Caco-2 (cell line): ENCODE measurements at regions not wholly inside any gene's neighbourhood (a gene's known extent, or its start where the extent isn't known, plus 50 kb on each side); places are given as distances from the start of the nearest gene placed in this dataset.

ENCODE experiments used
- BruUV-seq: library from RNA; stranded (reverse); fragments of 400-500 nt; replicated peaks from 2 replicates; lab custom pipeline; 2021; lab: Mats Ljungman, UMichigan
- CTCF ChIA-PET: fragments of 300-600 bp; sonication (Branson Sonifier 250); formaldehyde crosslinking; loops from one replicate; lab custom pipeline; 2022; ENCODE audit warnings: antibody characterized with exemption; lab: Charles Lee
- POLR2A ChIA-PET: fragments of 300-600 bp; sonication (Branson Sonifier 250); formaldehyde crosslinking; loops from one replicate; lab custom pipeline; 2022; ENCODE audit warnings: antibody characterized with exemption; lab: Charles Lee
- DNase-seq, 2 experiments: peaks; one replicate each; pipeline versions ENCODE4 v3.0.0 to v3.0.0-alpha.2; 2020 to 2022
- H3K27me3 ChIP-seq: replicated peaks from 2 replicates; pipeline ENCODE4 v1.6.0; 2011; ENCODE audit warnings: low read length; ENCODE audit not compliant: control insufficient read depth, insufficient read depth
- H3K36me3 ChIP-seq: 2 replicates; pipeline ENCODE4 v1.5.1; 2011; ENCODE audit warnings: low read length; ENCODE audit not compliant: control insufficient read depth, insufficient read depth
- H3K4me1 ChIP-seq: fragments of 250-450 bp; sonication (Bioruptor Pico); 2 replicates; pipeline ENCODE4 v1.5.1; 2020; ENCODE audit warnings: mild to moderate bottlenecking
- H3K4me3 ChIP-seq: 2 replicates; pipeline ENCODE4 v1.5.1; 2011; ENCODE audit warnings: low read depth, mild to moderate bottlenecking, control low read depth, low read length
- H3K9me3 ChIP-seq: fragments of 250-450 bp; sonication (Bioruptor Pico); 2 replicates; pipeline ENCODE4 v1.5.1; 2020; ENCODE audit warnings: mild to moderate bottlenecking, moderate library complexity
- H3K27ac Mint-ChIP-seq: one replicate; pipeline ENCODE4 v1.8.0; 2022; ENCODE audit warnings: mixed read lengths; ENCODE audit not compliant: unreplicated experiment
- H3K27me3 Mint-ChIP-seq: one replicate; pipeline ENCODE4 v1.8.0; 2022; ENCODE audit warnings: mixed read lengths; ENCODE audit not compliant: insufficient read depth, unreplicated experiment
- H3K36me3 Mint-ChIP-seq: one replicate; pipeline ENCODE4 v1.8.0; 2022; ENCODE audit warnings: mild to moderate bottlenecking, mixed read lengths; ENCODE audit not compliant: insufficient read depth, unreplicated experiment
- H3K4me1 Mint-ChIP-seq: one replicate; pipeline ENCODE4 v1.8.0; 2022; ENCODE audit warnings: low read depth, mixed read lengths; ENCODE audit not compliant: unreplicated experiment
- H3K4me3 Mint-ChIP-seq: one replicate; pipeline ENCODE4 v1.8.0; 2022; ENCODE audit warnings: mild to moderate bottlenecking, moderate library complexity, mixed read lengths; ENCODE audit not compliant: unreplicated experiment
- H3K9me3 Mint-ChIP-seq: one replicate; pipeline ENCODE4 v1.8.0; 2022; ENCODE audit warnings: mixed read lengths; ENCODE audit not compliant: unreplicated experiment
- CTCF ChIP-seq, 2 experiments: fragments of 200-600 bp in 1 of 2; IDR thresholded peaks; 1 replicate in 1 of 2; 2 replicates in 1 of 2; pipeline versions ENCODE4 v1.5.1 to v1.8.0; 2011 to 2022; ENCODE audit warnings: antibody characterized with exemption in 1 of 2, control low read depth in 1 of 2, inconsistent platforms in 1 of 2, low read depth in 1 of 2, low read length in 1 of 2, mild to moderate bottlenecking in 1 of 2, moderate library complexity in 1 of 2; ENCODE audit not compliant: insufficient read depth in 1 of 2, severe bottlenecking in 1 of 2, unreplicated experiment in 1 of 2
- intact Hi-C: fragments of 100-400 bp; cut with micrococcal nuclease; formaldehyde crosslinking; loops from one replicate; pipeline ENCODE4 v1.10.0; 2022; ENCODE audit not compliant: unreplicated experiment

DNA sequence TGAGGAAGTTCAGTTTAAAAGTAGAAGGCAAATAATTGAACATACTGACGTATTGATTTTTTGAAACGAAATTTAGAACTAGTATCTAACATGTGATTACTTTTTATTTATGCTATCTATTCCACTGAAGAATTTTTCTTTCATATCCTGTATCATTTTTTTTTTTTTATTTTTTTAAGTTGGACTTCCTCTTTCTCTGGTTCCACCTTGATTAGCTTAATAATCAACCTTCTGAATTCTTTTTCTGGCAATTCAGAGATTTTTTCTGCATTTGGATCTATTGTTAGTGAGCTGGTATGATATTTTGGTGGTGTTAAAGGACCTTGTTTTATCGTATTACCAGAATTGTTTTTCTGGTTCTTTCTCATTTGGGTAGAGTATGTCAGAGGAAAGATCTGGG lies 411.2 kb downstream of the SOX11 start:
- intact Hi-C loops, result no loop called here
- H3K36me3 Mint-ChIP-seq, result no peaks in the 10 kb centered on the region
- H3K4me3 ChIP-seq, result no peak overlapping the region
- no peak for DNase-seq
- H3K4me1 ChIP-seq, result no peaks in the 10 kb centered on the region
- no TSS peak for BruUV-seq
- H3K27me3 ChIP-seq, result no peaks in the 10 kb centered on the region
- peaks cover 11% of the 10 kb centered on the region for H3K9me3 Mint-ChIP-seq
- no peak overlapping the region for H3K27ac Mint-ChIP-seq
- no peak overlapping the region for H3K4me3 Mint-ChIP-seq
- H3K27me3 Mint-ChIP-seq, result no peaks in the 10 kb centered on the region
- POLR2A ChIA-PET, result no interaction called here
- no peak for TF ChIP-seq CTCF (IDR thresholded peaks at IDR 0.05; ENCODE audit: insufficient read depth in 1 of 2, low read depth in 1 of 2, low read length in 1 of 2, severe bottlenecking in 1 of 2, unreplicated experiment in 1 of 2)
- no peaks in the 10 kb centered on the region; the same call in 1 of the 2 replicates for H3K36me3 ChIP-seq
- no peaks in the 10 kb centered on the region for H3K4me1 Mint-ChIP-seq
- 0 out of 2 replicates have a peak, but pooled peaks cover 2% of the 10 kb centered on the region for H3K9me3 ChIP-seq
- CTCF ChIA-PET, result no interaction called here

GRCh38 chr2:6103949-6104348 lies 411.8 kb downstream of the SOX11 start:
- BruUV-seq, result no TSS peak
- intact Hi-C loops, result no loop called here
- Histone ChIP-seq H3K4me3 (no peak overlapping the region), H3K36me3 (no peaks in the 10 kb centered on the region; the same call in 1 of the 2 replicates), H3K9me3 (0 out of 2 replicates have a peak, but pooled peaks cover 2% of the 10 kb centered on the region), H3K4me1 (no peaks in the 10 kb centered on the region), H3K27me3 (no peaks in the 10 kb centered on the region)
- peak; percentile 6 to 40 for DNase-seq
- Mint-ChIP-seq H3K27me3 (no peaks in the 10 kb centered on the region), H3K4me3 (no peak overlapping the region), H3K36me3 (no peaks in the 10 kb centered on the region), H3K27ac (no peak overlapping the region), H3K4me1 (no peaks in the 10 kb centered on the region), H3K9me3 (peaks cover 11% of the 10 kb centered on the region)
- no peak for TF ChIP-seq CTCF (IDR thresholded peaks at IDR 0.05; ENCODE audit: insufficient read depth in 1 of 2, low read depth in 1 of 2, low read length in 1 of 2, severe bottlenecking in 1 of 2, unreplicated experiment in 1 of 2)
- POLR2A ChIA-PET, result no interaction called here
- CTCF ChIA-PET, result no interaction called here

DNA sequence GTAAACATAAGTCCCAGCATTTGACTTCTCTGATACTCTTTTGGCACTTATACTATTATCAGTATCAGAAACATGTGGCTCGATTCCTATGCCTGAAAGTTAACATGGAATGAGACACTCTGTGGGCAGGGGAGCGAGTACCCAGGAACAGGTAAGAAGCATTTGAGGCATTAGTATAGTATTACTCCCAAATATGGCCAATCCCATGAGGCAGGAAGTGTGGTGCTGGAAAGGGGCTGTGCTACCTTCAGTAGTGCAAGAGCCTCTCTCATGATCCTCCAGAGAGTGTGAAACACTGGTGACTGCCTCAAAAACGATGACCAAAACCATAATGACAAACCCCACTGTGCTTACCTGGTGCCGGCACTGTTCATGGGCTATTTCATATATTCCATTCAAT lies 415.1 kb downstream of the SOX11 start:
- no peaks in the 10 kb centered on the region for H3K9me3 Mint-ChIP-seq
- intact Hi-C loops, result no loop called here
- H3K36me3 ChIP-seq, result no peaks in the 10 kb centered on the region; the same call in 1 of the 2 replicates
- no peaks in the 10 kb centered on the region for H3K27me3 Mint-ChIP-seq
- DNase-seq, result no peak
- no peaks in the 10 kb centered on the region for H3K9me3 ChIP-seq
- ChIA-PET POLR2A (no interaction called here), CTCF (no interaction called here)
- no peaks in the 10 kb centered on the region for H3K36me3 Mint-ChIP-seq
- no peak for TF ChIP-seq CTCF (IDR thresholded peaks at IDR 0.05; ENCODE audit: insufficient read depth in 1 of 2, low read depth in 1 of 2, low read length in 1 of 2, severe bottlenecking in 1 of 2, unreplicated experiment in 1 of 2)
- H3K4me3 ChIP-seq, result no peak overlapping the region
- H3K4me3 Mint-ChIP-seq, result no peak overlapping the region
- BruUV-seq, result no TSS peak
- no peaks in the 10 kb centered on the region for H3K4me1 Mint-ChIP-seq
- H3K27ac Mint-ChIP-seq, result no peak overlapping the region
- H3K27me3 ChIP-seq, result no peaks in the 10 kb centered on the region
- no peaks in the 10 kb centered on the region for H3K4me1 ChIP-seq
